ENCODE measurements at regions not wholly inside any gene's neighbourhood (a gene's known extent, or its start where the extent isn't known, plus 50 kb on each side); places are given as distances from the start of the nearest gene placed in this dataset.

DNA sequence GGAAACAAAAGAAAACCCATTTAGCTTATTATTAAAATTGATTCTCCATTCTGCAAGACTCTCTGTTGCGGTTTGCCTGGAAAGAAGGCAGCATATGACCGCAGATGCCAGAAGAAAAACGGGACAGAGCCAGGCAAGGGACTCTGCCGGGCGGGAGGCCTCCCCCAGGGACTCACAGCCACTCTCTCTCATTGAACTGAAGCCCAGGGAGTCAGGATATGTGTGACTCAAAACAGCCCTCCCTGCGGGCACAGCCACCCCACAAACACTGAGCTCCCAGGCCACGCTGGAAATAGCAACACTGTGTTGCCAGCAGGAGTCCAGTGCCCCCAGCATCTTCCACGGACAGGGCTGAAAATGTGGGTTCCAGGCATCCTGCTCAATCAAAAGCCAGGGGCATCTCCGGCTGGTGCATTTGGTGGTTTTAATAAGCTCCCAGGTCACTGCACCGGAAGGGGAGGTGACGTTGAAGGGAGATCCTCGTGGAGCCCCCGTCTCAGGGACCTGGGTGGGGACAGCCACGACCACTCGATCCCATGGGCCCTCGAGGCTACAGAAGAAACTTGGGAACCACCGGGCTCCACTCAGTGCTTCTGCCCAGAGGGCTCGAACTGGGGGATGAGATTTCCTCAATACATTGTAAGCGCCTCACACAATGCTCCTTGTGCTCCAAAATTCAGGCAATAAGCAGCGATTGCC is 624.5 kb downstream of the TBC1D22A start:
- in situ Hi-C loops (cut with MboI; ENCODE audit: low sequenced_read_pairs), result no loop called here
- CTCF ChIA-PET, result no interaction called here
- DNase-seq, result no peak

More for the DNA sequence above, 624.5 kb downstream of the TBC1D22A start:
- TF ChIP-seq MXI1 (IDR thresholded peaks at IDR 0.05; ENCODE audit: borderline replicate concordance, low read depth, low read length), result no peak
- TF ChIP-seq RCOR1 (IDR thresholded peaks at IDR 0.05; ENCODE audit: insufficient replicate concordance, low read length), result no peak
- no peak for TF ChIP-seq USF2 (IDR thresholded peaks at IDR 0.05; ENCODE audit: low read depth, low read length)
- no peak for TF ChIP-seq MAZ (IDR thresholded peaks at IDR 0.05; ENCODE audit: borderline replicate concordance, low read depth, low read length)
- no peak for TF ChIP-seq BHLHE40 (IDR thresholded peaks at IDR 0.05; ENCODE audit: low read depth, low read length)
- no peak for TF ChIP-seq NFE2L2 (IDR thresholded peaks at IDR 0.05; ENCODE audit: low read depth, low read length)
- no peak for TF ChIP-seq MAFK (IDR thresholded peaks at IDR 0.05; ENCODE audit: low read depth, low read length)
- TF ChIP-seq POLR2A (IDR thresholded peaks at IDR 0.05; ENCODE audit: low read depth, low read length), result no peak
- no peak for TF ChIP-seq CEBPB (IDR thresholded peaks at IDR 0.05; ENCODE audit: low read depth, low read length)
- no peak for TF ChIP-seq SMC3 (IDR thresholded peaks at IDR 0.05; ENCODE audit: low read depth, low read length)
- no peak for TF ChIP-seq RFX5 (IDR thresholded peaks at IDR 0.05; ENCODE audit: low read depth, low read length)
- TF ChIP-seq, protein P1, sequence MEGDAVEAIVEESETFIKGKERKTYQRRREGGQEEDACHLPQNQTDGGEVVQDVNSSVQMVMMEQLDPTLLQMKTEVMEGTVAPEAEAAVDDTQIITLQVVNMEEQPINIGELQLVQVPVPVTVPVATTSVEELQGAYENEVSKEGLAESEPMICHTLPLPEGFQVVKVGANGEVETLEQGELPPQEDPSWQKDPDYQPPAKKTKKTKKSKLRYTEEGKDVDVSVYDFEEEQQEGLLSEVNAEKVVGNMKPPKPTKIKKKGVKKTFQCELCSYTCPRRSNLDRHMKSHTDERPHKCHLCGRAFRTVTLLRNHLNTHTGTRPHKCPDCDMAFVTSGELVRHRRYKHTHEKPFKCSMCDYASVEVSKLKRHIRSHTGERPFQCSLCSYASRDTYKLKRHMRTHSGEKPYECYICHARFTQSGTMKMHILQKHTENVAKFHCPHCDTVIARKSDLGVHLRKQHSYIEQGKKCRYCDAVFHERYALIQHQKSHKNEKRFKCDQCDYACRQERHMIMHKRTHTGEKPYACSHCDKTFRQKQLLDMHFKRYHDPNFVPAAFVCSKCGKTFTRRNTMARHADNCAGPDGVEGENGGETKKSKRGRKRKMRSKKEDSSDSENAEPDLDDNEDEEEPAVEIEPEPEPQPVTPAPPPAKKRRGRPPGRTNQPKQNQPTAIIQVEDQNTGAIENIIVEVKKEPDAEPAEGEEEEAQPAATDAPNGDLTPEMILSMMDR (conservative IDR thresholded peaks at IDR 0.05; ENCODE audit: low read depth, low read length), result no peak
- TF ChIP-seq FOS (IDR thresholded peaks at IDR 0.05; ENCODE audit: low read depth, low read length), result no peak
- TF ChIP-seq ELK1 (IDR thresholded peaks at IDR 0.05; ENCODE audit: borderline replicate concordance, low read depth, low read length), result no peak
- no peak for TF ChIP-seq CHD1 (IDR thresholded peaks at IDR 0.05; ENCODE audit: low read depth, low read length)
- intact Hi-C loops (cut with micrococcal nuclease) (no loop called here), dilution Hi-C loops (cut with HindIII; ENCODE audit: low sequenced_read_pairs, unreplicated experiment) (no loop called here)
- no peak overlapping the region for H4K91ac ChIP-seq (ENCODE audit: insufficient read depth, low read depth, low read length)
- no peak overlapping the region for H3K56ac ChIP-seq (ENCODE audit: extremely low read depth, insufficient read depth, low read length)
- no peak overlapping the region for H3K23ac ChIP-seq (ENCODE audit: low read depth, low read length)
- no peak overlapping the region for H2BK20ac ChIP-seq (ENCODE audit: low read depth, low read length)
- no peak overlapping the region for H4K5ac ChIP-seq (ENCODE audit: low read depth, low read length)
- H2AK5ac ChIP-seq (ENCODE audit: low read depth, low read length), result no peak overlapping the region
- H3K79me1 ChIP-seq (ENCODE audit: low read depth in 1 of 2, low read length in 2 of 2), result no peaks in the 10 kb centered on the region
- H3K9me3 ChIP-seq (ENCODE audit: control insufficient read depth, insufficient read depth, low read length), result peaks cover 17% of the 10 kb centered on the region
- H3K4me1 ChIP-seq (ENCODE audit: control insufficient read depth, insufficient read depth, low read length), result no peaks in the 10 kb centered on the region
- no TSS peak for BruUV-seq (replicated peaks)
- no peak overlapping the region for H3K9ac ChIP-seq (ENCODE audit: low read depth, low read length)
- H4K8ac ChIP-seq (ENCODE audit: low read depth in 2 of 2, low read length in 2 of 2), result no peak overlapping the region
- no peak overlapping the region for H3K27ac ChIP-seq (ENCODE audit: insufficient read depth, low read length)
- H2BK120ac ChIP-seq (ENCODE audit: low read depth, low read length), result no peak overlapping the region
- no peak overlapping the region for H2AFZ ChIP-seq (replicated peaks; ENCODE audit: low read length, poor library complexity)
- POLR2A ChIA-PET (ENCODE audit: unreplicated experiment), result interaction anchor here (0.6 kb wide), 1 partner anchor 33 kb away, joined by 3 read pairs; no protein-coding TSS in a partner anchor
- no peak overlapping the region for H2BK5ac ChIP-seq (ENCODE audit: low read depth, low read length, poor library complexity, severe bottlenecking)
- H2BK15ac ChIP-seq (ENCODE audit: low read depth, low read length), result no peak overlapping the region
- no peaks in the 10 kb centered on the region for H3K36me3 ChIP-seq (ENCODE audit: control insufficient read depth, insufficient read depth, low read length)
- H3K18ac ChIP-seq (ENCODE audit: low read depth, low read length), result no peak overlapping the region
- no peaks in the 10 kb centered on the region for H3K9me1 ChIP-seq (ENCODE audit: insufficient read depth, low read length)
- H4K20me1 ChIP-seq (ENCODE audit: insufficient read depth, low read length), result no peaks in the 10 kb centered on the region
- no peaks in the 10 kb centered on the region for H3K27me3 ChIP-seq (ENCODE audit: control insufficient read depth, insufficient read depth, low read length)
- no peak overlapping the region for H2AK9ac ChIP-seq (replicated peaks; ENCODE audit: low read depth, low read length, poor library complexity)
- H3K14ac ChIP-seq (replicated peaks; ENCODE audit: low read depth, low read length), result no peak overlapping the region
- H3K4me3 ChIP-seq (ENCODE audit: insufficient read depth, low read depth, low read length), result no peak overlapping the region
- WGBS, 2 experiments (ENCODE audit: extremely low coverage in 2 of 2, insufficient read length in 1 of 2), result no CpG with 5 or more reads among the region's 20 CpGs
- no peak overlapping the region for H3K4me2 ChIP-seq (ENCODE audit: low read depth, low read length)
- no peak overlapping the region for H3K4ac ChIP-seq (ENCODE audit: low read depth, low read length)
- no peak for ATAC-seq (ENCODE audit: low read depth)

Measured in IMR-90 (cell line).